Brain microvascular endothelial cell (primary cell): ENCODE measurements at regions not wholly inside any gene's neighbourhood (a gene's known extent, or its start where the extent isn't known, plus 50 kb on each side); places are given as distances from the start of the nearest gene placed in this dataset.

Experiments used
- DNase-seq: peaks from one replicate; pipeline ENCODE4 v3.0.0-alpha.2; 2020
- H3K27ac ChIP-seq: fragments of 250-450 bp; sonication (Bioruptor Pico); 2 replicates; pipeline ENCODE4 v1.5.1; 2020; ENCODE audit warnings: mild to moderate bottlenecking, moderate library complexity
- H3K27me3 ChIP-seq: fragments of 250-450 bp; sonication (Bioruptor Pico); replicated peaks from 2 replicates; pipeline ENCODE4 v1.5.1; 2020; ENCODE audit warnings: mild to moderate bottlenecking
- H3K36me3 ChIP-seq: fragments of 250-450 bp; sonication (Bioruptor Pico); replicated peaks from 2 replicates; pipeline ENCODE4 v1.5.1; 2020; ENCODE audit warnings: mild to moderate bottlenecking
- H3K4me3 ChIP-seq: 2 replicates; pipeline ENCODE4 v1.5.1; 2011; ENCODE audit warnings: low read depth, mild to moderate bottlenecking, control low read depth, low read length, moderate library complexity
- CTCF ChIP-seq: IDR thresholded peaks from 2 replicates; pipeline ENCODE4 v1.5.1; 2011; ENCODE audit warnings: low read depth, mild to moderate bottlenecking, moderate library complexity, low read length, control low read depth, inconsistent platforms; ENCODE audit errors: missing control alignments
- in situ Hi-C: cut with HindIII; loops from 2 replicates; pipeline ENCODE4 v1.10.0; 2017; ENCODE audit warnings: low sequenced_read_pairs, low pct_ligation_motif_present

- H3K27ac ChIP-seq: no peak overlapping the region
- no peaks in the 10 kb centered on the region for H3K36me3 ChIP-seq
- in situ Hi-C loops: no loop called here
- TF ChIP-seq CTCF: peak; percentile 71
- no peak overlapping the region for H3K4me3 ChIP-seq
- peak; percentile 59 for DNase-seq
- no peaks in the 10 kb centered on the region for H3K27me3 ChIP-seq
Observed at GRCh38 chr9:81522716-81523551, 166.4 kb downstream of the TLE1 start.

- DNase-seq: no peak
- no peak overlapping the region for H3K27ac ChIP-seq
- no peak overlapping the region for H3K4me3 ChIP-seq
- no peaks in the 10 kb centered on the region for H3K27me3 ChIP-seq
- no peaks in the 10 kb centered on the region for H3K36me3 ChIP-seq
- no peak for TF ChIP-seq CTCF
- in situ Hi-C loops: no loop called here
Observed at GRCh38 chr9:81521892-81522291, 167.5 kb downstream of the TLE1 start.

GRCh38 chr9:81519816-81520495 is 169.4 kb downstream of the TLE1 start:
- DNase-seq: no peak
- Histone ChIP-seq H3K27me3 (no peaks in the 10 kb centered on the region), H3K36me3 (no peaks in the 10 kb centered on the region), H3K4me3 (no peak overlapping the region), H3K27ac (no peak overlapping the region)
- in situ Hi-C loops: no loop called here
- TF ChIP-seq CTCF: no peak

- Histone ChIP-seq H3K27ac (no peak overlapping the region), H3K27me3 (no peaks in the 10 kb centered on the region), H3K4me3 (no peak overlapping the region), H3K36me3 (no peaks in the 10 kb centered on the region)
- no peak for DNase-seq
- no peak for TF ChIP-seq CTCF
- in situ Hi-C loops: no loop called here
Observed at GRCh38 chr9:81517954-81518353, 171.4 kb downstream of the TLE1 start.

- DNase-seq: no peak
- H3K4me3 ChIP-seq: no peak overlapping the region
- no peaks in the 10 kb centered on the region for H3K27me3 ChIP-seq
- in situ Hi-C loops: no loop called here
- no peak for TF ChIP-seq CTCF
- H3K36me3 ChIP-seq: no peaks in the 10 kb centered on the region
- H3K27ac ChIP-seq: no peak overlapping the region
Observed at GRCh38 chr9:81513059-81513458, 176.3 kb downstream of the TLE1 start.
